HEK293T (cell line): ENCODE measurements at regions not wholly inside any gene's neighbourhood (a gene's known extent, or its start where the extent isn't known, plus 50 kb on each side); places are given as distances from the start of the nearest gene placed in this dataset.

Source experiments
- CTCF ChIA-PET: fragments of 350-600 bp; formaldehyde crosslinking; extraction: SDS; loops from one replicate; lab custom pipeline; 2021; ENCODE audit warnings: antibody characterized with exemption, inconsistent platforms; lab: Yijun Ruan, JAX
- POLR2A ChIA-PET: fragments of 350-600 bp; formaldehyde crosslinking; extraction: SDS; loops from one replicate; lab custom pipeline; 2020; ENCODE audit warnings: antibody characterized with exemption, inconsistent platforms; lab: Yijun Ruan, JAX
- DNase-seq: peaks from one replicate; pipeline ENCODE4 v3.0.0; 2012; ENCODE audit warnings: mixed read lengths; ENCODE audit errors: extremely low spot score
- ARNT ChIP-seq: fragments of 450-650 bp; IDR thresholded peaks from 2 replicates; pipeline ENCODE4 v1.6.1; 2017; ENCODE audit warnings: mild to moderate bottlenecking
- BHLHE40 ChIP-seq: fragments of 450-650 bp; IDR thresholded peaks from 2 replicates; pipeline ENCODE4 v1.6.1; 2016; ENCODE audit warnings: mild to moderate bottlenecking, moderate library complexity, borderline replicate concordance
- CTBP1 ChIP-seq: fragments of 450-650 bp; IDR thresholded peaks from 2 replicates; pipeline ENCODE4 v1.6.1; 2016; ENCODE audit warnings: borderline replicate concordance
- ELF4 ChIP-seq: fragments of 450-650 bp; IDR thresholded peaks from 2 replicates; pipeline ENCODE4 v1.6.1; 2017; ENCODE audit warnings: antibody characterized with exemption
- FOXA1 ChIP-seq: fragments of 450-650 bp; IDR thresholded peaks from 2 replicates; pipeline ENCODE4 v1.6.1; 2016; ENCODE audit warnings: mild to moderate bottlenecking
- FOXK2 ChIP-seq: fragments of 450-650 bp; IDR thresholded peaks from 2 replicates; pipeline ENCODE4 v1.6.1; 2016; ENCODE audit warnings: mild to moderate bottlenecking
- FOXM1 ChIP-seq: fragments of 450-650 bp; IDR thresholded peaks from 2 replicates; pipeline ENCODE4 v1.6.1; 2017; ENCODE audit warnings: mild to moderate bottlenecking, borderline replicate concordance
- HDGF ChIP-seq: fragments of 450-650 bp; IDR thresholded peaks from 2 replicates; pipeline ENCODE4 v1.6.1; 2017; ENCODE audit warnings: antibody characterized with exemption, borderline replicate concordance
- L3MBTL2 ChIP-seq: fragments of 450-650 bp; conservative IDR thresholded peaks from 2 replicates; pipeline ENCODE4 v1.6.1; 2016; ENCODE audit warnings: mild to moderate bottlenecking
- LEF1 ChIP-seq: fragments of 450-650 bp; IDR thresholded peaks from 2 replicates; pipeline ENCODE4 v1.6.1; 2017; ENCODE audit warnings: mild to moderate bottlenecking, borderline replicate concordance
- NFRKB ChIP-seq: fragments of 450-650 bp; IDR thresholded peaks from 2 replicates; pipeline ENCODE4 v1.6.1; 2016; ENCODE audit warnings: mild to moderate bottlenecking, moderate library complexity
- PKNOX1 ChIP-seq: fragments of 450-650 bp; IDR thresholded peaks from 2 replicates; pipeline ENCODE4 v1.6.1; 2016
- SP1 ChIP-seq: fragments of 450-650 bp; IDR thresholded peaks from 2 replicates; pipeline ENCODE4 v1.6.1; 2017
- SUZ12 ChIP-seq: fragments of 450-650 bp; IDR thresholded peaks from 2 replicates; pipeline ENCODE4 v1.6.1; 2016; ENCODE audit warnings: mild to moderate bottlenecking
- TARDBP ChIP-seq: fragments of 450-650 bp; IDR thresholded peaks from 2 replicates; pipeline ENCODE4 v1.6.1; 2016
- ZNF384 ChIP-seq: fragments of 450-650 bp; IDR thresholded peaks from 2 replicates; pipeline ENCODE4 v1.6.1; 2016

- ChIA-PET CTCF (no interaction called here), POLR2A (no interaction called here)
- TF ChIP-seq PKNOX1 (no peak), ELF4 (no peak)
- no peak for DNase-seq
Observed at GRCh38 chr3:6177417-6177816, 683.5 kb upstream of the GRM7 start.

GRCh38 chr3:6179761-6180160 lies 681.2 kb upstream of the GRM7 start:
- ChIA-PET POLR2A (no interaction called here), CTCF (no interaction called here)
- no peak for TF ChIP-seq LEF1
- TF ChIP-seq HDGF = no peak
- no peak for TF ChIP-seq PKNOX1
- no peak for TF ChIP-seq FOXK2
- no peak for TF ChIP-seq CTBP1
- TF ChIP-seq TARDBP = no peak
- TF ChIP-seq ELF4 = no peak
- no peak for DNase-seq

DNA sequence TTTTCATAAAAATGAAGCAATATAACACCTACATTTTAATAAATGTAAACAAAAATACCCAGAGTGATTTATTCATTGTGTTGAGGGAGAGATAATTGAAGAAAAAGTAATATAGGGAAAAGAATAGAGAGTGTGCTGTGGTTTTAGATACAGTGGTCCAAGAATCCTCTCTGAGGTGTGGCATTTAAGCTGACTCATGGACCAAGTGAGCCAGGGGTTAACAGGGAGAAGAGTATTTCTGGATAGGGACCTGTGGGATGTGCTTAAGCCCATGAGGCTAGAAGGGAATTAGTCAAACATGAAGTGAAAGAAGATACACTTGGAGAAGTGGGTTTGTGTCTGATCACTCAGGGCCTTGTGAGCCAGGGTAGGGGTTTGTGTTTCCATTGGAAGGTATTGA lies 680.7 kb upstream of the GRM7 start:
- POLR2A ChIA-PET = no interaction called here
- no peak for DNase-seq
- CTCF ChIA-PET = no interaction called here
- TF ChIP-seq BHLHE40 = no peak
- TF ChIP-seq HDGF = no peak
- no peak for TF ChIP-seq CTBP1
- TF ChIP-seq SUZ12 = no peak
- TF ChIP-seq L3MBTL2 = no peak
- TF ChIP-seq TARDBP = no peak
- TF ChIP-seq ZNF384 = no peak
- TF ChIP-seq FOXK2 = no peak
- TF ChIP-seq FOXA1 = no peak
- no peak for TF ChIP-seq ARNT
- TF ChIP-seq SP1 = no peak
- TF ChIP-seq NFRKB = no peak
- TF ChIP-seq FOXM1 = no peak
- TF ChIP-seq PKNOX1 = no peak
- no peak for TF ChIP-seq LEF1
- no peak for TF ChIP-seq ELF4

DNA sequence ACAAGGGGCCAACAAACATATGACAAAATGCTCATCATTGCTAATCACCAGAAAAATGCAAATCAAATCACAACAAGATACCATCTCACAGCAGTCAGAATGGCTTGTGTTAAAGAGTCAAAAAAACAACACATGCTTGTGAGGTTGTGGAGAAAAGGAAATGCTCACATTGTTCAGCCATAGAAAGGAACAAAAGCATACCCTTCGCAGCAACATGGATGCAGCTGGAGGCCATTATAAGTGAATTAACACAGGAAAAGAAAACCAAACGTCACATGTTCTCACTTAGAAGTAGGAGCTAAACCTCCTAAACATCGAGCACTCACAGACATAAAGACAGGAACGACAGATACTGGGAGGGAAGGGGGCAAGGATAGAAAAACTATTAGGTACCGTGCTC lies 678.4 kb upstream of the GRM7 start:
- POLR2A ChIA-PET = no interaction called here
- DNase-seq = no peak
- CTCF ChIA-PET = no interaction called here
- TF ChIP-seq PKNOX1 (no peak), SUZ12 (no peak), ARNT (no peak), L3MBTL2 (no peak), LEF1 (no peak), NFRKB (no peak), SP1 (no peak), ELF4 (no peak), FOXA1 (no peak), TARDBP (no peak), ZNF384 (no peak), FOXK2 (no peak), FOXM1 (no peak), CTBP1 (no peak)

DNA sequence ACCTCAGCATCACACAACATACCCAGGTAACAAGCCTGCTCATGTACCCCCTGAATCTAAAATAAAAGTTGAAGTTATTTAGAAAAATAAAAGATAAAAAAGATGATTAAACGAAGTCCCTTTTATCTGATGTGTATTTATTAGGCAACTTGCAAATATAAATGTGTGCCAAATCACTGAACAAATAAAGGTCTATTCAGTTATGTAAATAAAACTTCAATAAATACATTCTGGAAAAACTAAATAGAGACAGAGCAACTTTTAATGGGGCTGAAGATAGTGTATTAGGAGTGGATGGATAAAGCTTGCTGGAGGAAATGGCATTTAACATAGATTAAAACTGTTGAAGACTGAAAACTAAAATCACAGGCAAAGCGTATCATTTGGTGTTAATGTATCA lies 678.0 kb upstream of the GRM7 start:
- ChIA-PET POLR2A (no interaction called here), CTCF (no interaction called here)
- TF ChIP-seq ELF4 = no peak
- no peak for TF ChIP-seq ZNF384
- no peak for TF ChIP-seq NFRKB
- TF ChIP-seq HDGF = no peak
- TF ChIP-seq L3MBTL2 = no peak
- TF ChIP-seq ARNT = no peak
- TF ChIP-seq SUZ12 = no peak
- no peak for TF ChIP-seq PKNOX1
- DNase-seq = no peak

DNA sequence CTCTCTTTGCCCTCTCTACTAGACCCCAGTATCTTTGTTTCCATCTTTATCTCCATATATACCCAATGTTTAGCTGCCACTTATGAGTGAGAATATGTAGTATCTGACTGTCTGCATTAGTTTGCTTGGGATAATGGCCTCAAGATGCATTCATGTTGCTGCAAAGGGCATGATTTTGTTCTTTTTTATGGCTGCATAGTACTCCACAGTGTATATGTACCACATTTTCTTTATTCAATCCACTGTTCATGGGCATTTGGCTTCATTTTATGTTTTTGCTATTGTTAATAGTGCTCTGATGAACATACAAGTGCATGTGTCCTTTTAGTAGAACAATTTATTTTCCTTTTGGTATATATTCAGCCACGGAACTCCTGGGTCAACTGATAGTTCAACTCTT lies 671.5 kb upstream of the GRM7 start:
- no peak for DNase-seq
- TF ChIP-seq ARNT (no peak), TARDBP (no peak), ZNF384 (no peak), HDGF (no peak), LEF1 (no peak), PKNOX1 (no peak), NFRKB (no peak), ELF4 (no peak), BHLHE40 (no peak), CTBP1 (no peak), FOXK2 (no peak), SP1 (no peak), L3MBTL2 (no peak), FOXA1 (no peak), FOXM1 (no peak), SUZ12 (no peak)
- CTCF ChIA-PET = no interaction called here
- POLR2A ChIA-PET = no interaction called here
